GM23338 (cell line): ENCODE measurements at regions not wholly inside any gene's neighbourhood (a gene's known extent, or its start where the extent isn't known, plus 50 kb on each side); places are given as distances from the start of the nearest gene placed in this dataset.

ENCODE experiments used
- CREB1 ChIP-seq: fragments of 250-450 bp; sonication (Bioruptor Pico); IDR thresholded peaks from 2 replicates; pipeline ENCODE4 v1.5.0; 2020; ENCODE audit warnings: low read depth, mild to moderate bottlenecking, moderate library complexity
- ETS1 ChIP-seq: IDR thresholded peaks from 2 replicates; pipeline ENCODE4 v1.6.1; 2016; ENCODE audit warnings: antibody characterized with exemption
- EZH2 ChIP-seq: fragments of 200-600 bp; sonication (generic); IDR thresholded peaks from one replicate; pipeline ENCODE4 v1.8.0; 2017; ENCODE audit warnings: antibody characterized with exemption, mild to moderate bottlenecking, low read depth; ENCODE audit not compliant: unreplicated experiment
- EZH2phosphoT487 ChIP-seq: fragments of 200-600 bp; sonication (generic); IDR thresholded peaks from one replicate; pipeline ENCODE4 v1.8.1; 2018; ENCODE audit warnings: antibody characterized with exemption; ENCODE audit not compliant: unreplicated experiment
- JUNB ChIP-seq: IDR thresholded peaks from one replicate; pipeline ENCODE4 v1.6.1; 2016; ENCODE audit warnings: antibody characterized with exemption; ENCODE audit not compliant: unreplicated experiment
- NANOG ChIP-seq: IDR thresholded peaks from 2 replicates; pipeline ENCODE4 v1.6.1; 2016; ENCODE audit warnings: antibody characterized with exemption, borderline replicate concordance
- POLR2AphosphoS5 ChIP-seq: IDR thresholded peaks from 2 replicates; pipeline ENCODE4 v1.6.1; 2016; ENCODE audit warnings: antibody characterized with exemption, low read depth
- REST ChIP-seq: IDR thresholded peaks from one replicate; pipeline ENCODE4 v1.6.1; 2018; ENCODE audit warnings: antibody characterized with exemption; ENCODE audit not compliant: unreplicated experiment
- ZNF114 ChIP-seq: fragments of 250-450 bp; sonication (Bioruptor Pico); IDR thresholded peaks from 2 replicates; pipeline ENCODE4 v1.5.0; 2020; ENCODE audit warnings: mild to moderate bottlenecking, moderate library complexity
- ZNF331 ChIP-seq: fragments of 250-450 bp; sonication (Bioruptor Pico); IDR thresholded peaks from 2 replicates; pipeline ENCODE4 v1.5.0; 2020; ENCODE audit warnings: low read depth, mild to moderate bottlenecking, moderate library complexity
- ZNF462 ChIP-seq: fragments of 250-450 bp; sonication (Bioruptor Pico); IDR thresholded peaks from 2 replicates; pipeline ENCODE4 v1.5.0; 2020; ENCODE audit warnings: mild to moderate bottlenecking, moderate library complexity
- TF ChIP-seq, protein P1 (sequence below), 2 experiments: fragments of 200-600 bp in 1 of 2; sonication (generic) in 1 of 2; conservative IDR thresholded peaks; 2 replicates each; pipeline versions ENCODE4 v1.5.1 to v1.6.1; 2016 to 2017; ENCODE audit warnings: antibody characterized with exemption in 2 of 2, low read depth in 2 of 2, mild to moderate bottlenecking in 2 of 2, moderate library complexity in 1 of 2

GRCh38 chr6:121811106-121811505 lies 375.7 kb downstream of the GJA1 start:
- TF ChIP-seq, protein P1, sequence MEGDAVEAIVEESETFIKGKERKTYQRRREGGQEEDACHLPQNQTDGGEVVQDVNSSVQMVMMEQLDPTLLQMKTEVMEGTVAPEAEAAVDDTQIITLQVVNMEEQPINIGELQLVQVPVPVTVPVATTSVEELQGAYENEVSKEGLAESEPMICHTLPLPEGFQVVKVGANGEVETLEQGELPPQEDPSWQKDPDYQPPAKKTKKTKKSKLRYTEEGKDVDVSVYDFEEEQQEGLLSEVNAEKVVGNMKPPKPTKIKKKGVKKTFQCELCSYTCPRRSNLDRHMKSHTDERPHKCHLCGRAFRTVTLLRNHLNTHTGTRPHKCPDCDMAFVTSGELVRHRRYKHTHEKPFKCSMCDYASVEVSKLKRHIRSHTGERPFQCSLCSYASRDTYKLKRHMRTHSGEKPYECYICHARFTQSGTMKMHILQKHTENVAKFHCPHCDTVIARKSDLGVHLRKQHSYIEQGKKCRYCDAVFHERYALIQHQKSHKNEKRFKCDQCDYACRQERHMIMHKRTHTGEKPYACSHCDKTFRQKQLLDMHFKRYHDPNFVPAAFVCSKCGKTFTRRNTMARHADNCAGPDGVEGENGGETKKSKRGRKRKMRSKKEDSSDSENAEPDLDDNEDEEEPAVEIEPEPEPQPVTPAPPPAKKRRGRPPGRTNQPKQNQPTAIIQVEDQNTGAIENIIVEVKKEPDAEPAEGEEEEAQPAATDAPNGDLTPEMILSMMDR (conservative IDR thresholded peaks at IDR 0.05; ENCODE audit: low read depth in 2 of 2) = no peak
- no peak for TF ChIP-seq POLR2AphosphoS5
- no peak for TF ChIP-seq EZH2
- TF ChIP-seq CREB1 (CRISPR knock-in tag) = no peak
- no peak for TF ChIP-seq EZH2phosphoT487
- TF ChIP-seq NANOG = no peak
- TF ChIP-seq JUNB = no peak
- no peak for TF ChIP-seq ZNF462 (CRISPR knock-in tag)
- no peak for TF ChIP-seq REST
- TF ChIP-seq ZNF114 = no peak
- no peak for TF ChIP-seq ETS1
- no peak for TF ChIP-seq ZNF331 (CRISPR knock-in tag)
